NCI-H146 (cell line): ENCODE measurements at regions not wholly inside any gene's neighbourhood (a gene's known extent, or its start where the extent isn't known, plus 50 kb on each side); places are given as distances from the start of the nearest gene placed in this dataset.

Source experiments
- DNase-seq: peaks from one replicate; lab custom pipeline; 2025; lab: John Stamatoyannopoulos, UW

DNA sequence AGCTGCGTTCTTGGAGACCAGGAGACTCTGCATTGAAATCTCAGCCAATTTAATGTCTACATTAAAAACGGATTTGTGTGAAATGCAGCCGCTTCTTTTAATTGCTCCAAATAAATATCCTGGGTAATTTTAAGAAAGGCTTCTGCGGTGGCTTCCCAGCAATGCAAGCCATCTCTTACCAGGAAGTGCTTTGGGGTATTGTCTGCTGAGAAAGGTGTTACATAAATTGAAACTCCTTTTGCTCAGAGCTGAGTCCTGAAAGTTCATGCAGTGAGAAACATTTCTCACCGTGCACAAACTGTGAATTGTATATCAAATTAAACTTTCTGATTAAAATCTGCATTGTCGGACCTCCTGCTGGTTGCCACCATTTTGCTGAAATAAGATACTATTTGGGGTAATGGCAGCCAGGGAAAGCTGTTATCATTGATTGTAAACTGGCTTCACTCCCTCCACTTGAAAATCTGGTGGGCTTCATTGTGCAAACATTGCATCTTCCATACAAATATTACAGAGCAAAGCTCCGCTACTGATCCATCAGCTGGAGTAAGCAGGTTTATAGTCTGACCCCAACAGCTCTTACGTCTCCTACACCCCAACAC lies 59.5 kb downstream of the ZIC5 start:
- DNase-seq = peak; percentile 40

DNA sequence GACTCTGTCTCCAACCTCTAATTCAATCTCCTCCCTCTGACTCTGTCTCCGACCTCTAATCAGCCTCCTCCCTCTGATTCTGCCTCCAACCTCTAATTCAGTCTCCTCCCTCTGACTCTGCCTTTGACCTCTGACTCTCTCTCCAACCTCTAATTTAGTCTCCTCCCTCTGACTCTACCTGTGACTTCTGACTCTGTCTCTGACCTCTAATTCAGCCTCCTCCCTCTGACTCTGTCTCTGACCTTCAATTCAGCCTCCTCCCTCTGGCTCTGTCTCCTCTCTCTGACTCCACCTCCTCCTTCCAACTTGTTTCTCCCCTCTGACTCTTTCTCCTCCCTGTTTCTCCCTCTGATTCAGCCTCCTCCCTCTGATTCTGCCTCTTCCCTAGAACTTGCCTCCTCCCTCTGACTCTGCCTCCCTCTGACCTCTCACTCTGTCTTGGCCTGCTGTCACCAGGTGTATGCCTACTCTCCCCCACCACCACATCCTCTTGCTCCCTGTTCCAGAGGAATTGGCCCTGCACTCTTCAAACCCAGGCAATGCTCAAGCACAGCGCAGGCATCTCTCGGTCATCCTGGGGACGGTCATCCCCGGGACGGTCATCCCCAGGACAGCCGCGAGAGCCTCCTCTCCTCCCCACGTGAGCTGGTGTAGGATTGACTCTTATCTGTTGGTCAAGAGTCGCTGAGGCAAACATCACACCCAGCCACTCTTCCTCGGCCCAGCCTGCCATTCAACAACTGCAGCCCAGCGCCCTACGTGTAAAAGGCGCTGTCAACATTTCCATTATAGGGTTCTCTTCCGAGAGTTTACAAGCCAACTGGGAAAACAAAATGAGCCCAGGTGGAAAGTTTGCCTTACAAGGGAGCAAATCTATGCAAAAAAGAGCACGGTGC lies 60.2 kb downstream of the ZIC5 start:
- no peak for DNase-seq

DNA sequence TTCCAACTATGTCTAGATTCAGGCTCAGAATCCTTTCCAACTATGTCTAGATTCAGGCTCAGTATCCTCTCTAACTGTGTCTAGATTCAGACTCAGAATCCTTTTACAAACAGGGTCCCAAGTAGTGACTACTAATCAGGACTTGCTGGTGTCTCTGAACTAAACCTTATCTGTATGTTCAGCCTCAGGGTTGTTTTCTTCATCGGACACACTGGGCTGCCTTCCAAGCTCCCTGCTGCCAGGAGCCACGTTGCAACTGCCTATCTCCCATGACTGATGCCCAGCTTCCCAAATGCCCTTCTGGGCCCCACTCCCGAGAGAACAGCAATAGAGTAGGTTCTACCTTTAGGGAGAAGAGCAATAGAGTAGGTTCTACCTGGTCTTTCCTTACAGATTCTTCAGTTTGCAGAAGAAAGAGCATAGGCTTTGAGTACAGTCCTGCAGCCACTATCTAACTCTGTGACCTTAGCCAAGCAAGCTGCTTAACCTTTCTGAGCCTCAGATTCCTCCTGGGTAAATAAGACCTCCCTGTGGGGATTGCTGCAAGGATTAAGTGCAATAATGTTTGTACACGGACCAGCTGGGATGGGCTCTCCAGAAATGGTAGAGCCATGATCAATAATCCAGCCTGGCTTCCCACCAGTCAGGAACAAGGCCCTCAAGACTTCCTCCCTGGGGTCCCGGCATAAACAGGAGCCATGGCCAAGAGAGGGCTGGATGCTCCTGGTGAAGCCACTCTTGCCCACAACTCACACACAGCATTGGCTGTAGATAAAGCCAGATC lies 61.5 kb downstream of the ZIC5 start:
- peak; percentile 59 for DNase-seq

DNA sequence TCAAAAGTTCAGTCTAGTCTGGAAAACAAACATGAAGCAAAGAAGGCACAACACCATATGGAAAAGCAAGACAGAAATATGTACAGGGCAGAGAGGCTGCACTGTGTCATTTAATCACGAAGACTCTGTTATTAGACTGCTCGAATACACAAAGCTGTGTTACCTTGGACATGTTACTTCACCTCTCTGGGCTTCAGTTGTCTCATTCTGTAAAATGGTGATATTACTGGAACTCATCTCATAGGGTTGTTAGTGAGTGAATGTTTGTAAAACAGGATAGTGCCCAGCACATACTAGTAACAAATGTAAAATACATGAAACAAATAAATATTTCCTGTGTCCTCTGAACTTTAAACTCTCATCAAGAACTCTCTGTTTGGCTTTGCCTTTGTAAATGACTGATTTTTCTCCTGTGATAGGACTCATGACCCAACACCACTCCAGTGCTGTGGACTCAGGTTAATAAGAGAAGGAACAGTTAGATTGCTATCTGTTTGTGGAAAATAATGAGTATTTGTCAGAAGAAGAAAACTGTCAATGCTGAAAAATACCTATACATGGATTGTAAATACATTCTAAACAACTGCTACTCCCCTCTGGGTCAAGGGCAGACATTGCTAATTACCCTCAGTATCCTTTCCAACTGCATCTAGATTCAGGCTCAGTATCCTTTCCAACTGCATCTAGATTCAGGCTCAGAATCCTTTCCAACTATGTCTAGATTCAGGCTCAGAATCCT lies 62.3 kb downstream of the ZIC5 start:
- no peak for DNase-seq

DNA sequence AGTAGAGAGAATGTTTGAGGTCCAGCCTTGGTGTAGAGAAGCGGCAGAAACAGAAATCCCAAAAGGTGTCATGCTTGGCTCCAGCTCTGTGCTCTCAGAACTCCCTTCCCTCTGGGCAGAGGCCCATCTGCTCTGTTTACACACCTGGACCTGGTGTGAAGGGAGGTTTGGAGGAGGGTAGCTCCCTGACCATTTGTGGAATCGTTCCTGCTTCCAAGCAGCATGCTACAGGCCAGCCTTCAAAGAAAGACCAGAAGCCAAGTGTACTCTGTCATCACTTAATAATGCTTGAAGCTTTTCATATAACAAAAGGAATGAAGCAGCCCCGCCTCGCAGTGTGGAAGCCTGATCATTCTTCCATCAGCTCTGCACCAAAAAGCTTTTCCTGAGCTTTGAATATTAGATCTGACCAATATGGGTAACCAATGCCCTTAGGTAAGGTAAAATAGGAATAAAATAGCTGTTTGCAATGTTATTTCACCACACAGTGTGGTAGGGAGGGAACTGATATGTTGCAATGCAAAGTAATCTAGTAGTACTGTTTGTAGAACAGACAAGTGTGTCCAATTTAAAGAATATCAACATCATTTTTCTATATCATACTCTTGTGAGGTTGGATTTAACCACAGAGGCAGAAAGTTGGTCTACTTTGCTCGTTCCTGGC lies 63.3 kb downstream of the ZIC5 start:
- DNase-seq = peak; percentile 99

DNA sequence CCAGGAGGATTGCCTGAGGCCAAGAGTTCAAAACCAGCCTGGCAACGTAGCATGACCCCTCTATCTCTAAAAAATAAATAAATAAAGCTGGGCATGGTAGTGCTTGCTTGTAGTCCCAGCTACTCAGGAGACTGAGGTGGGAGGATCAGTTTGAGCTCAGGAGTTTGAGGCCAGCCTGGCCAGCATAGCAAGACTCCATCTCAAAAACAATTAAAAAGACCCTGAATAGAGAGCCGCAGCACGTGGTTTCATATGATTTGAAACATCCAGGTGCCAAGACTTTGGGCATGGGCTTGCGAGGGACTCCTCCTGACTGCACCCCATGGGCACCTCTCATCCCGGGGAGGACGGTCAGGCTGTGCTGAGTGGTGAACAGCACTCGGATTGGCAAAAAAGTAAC lies 63.9 kb downstream of the ZIC5 start:
- DNase-seq = no peak

DNA sequence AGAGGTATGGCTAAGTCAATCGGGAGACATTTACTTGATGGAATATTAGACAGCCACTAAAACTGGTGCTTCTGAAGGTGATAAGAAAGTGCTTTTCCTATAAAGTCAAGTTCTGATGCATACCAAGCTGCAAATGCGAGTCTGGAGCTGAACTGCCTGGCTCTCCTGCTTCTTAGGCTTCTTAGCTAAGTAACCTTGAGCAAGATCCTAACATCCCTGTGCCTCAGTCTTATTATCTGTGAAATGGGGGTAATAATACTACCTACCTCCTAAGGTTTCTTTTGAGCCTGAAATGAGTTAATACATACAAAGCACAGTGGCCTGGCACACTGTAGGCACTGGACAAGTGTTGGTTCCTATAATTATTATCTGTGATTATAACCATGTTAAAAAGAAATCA lies 64.5 kb downstream of the ZIC5 start:
- no peak for DNase-seq

DNA sequence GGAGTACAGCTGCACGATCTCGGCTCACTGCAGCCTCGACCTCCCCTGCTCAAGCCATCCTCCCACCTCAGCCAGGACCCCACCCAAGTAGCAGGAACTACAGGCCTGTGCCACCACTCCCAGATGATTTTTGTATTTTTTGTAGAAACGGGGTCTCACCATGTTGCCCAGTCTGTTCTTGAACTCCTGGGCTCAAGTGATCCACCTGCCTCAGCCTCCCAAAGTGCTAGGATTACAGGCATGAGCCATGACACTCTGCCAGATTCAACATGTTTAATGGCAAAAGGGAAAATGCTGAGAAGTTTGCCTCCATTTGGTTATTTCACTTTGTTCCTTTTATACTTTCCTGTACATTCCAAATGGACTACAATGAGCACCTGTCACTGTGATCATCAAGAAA lies 65.8 kb downstream of the ZIC5 start:
- DNase-seq = no peak

DNA sequence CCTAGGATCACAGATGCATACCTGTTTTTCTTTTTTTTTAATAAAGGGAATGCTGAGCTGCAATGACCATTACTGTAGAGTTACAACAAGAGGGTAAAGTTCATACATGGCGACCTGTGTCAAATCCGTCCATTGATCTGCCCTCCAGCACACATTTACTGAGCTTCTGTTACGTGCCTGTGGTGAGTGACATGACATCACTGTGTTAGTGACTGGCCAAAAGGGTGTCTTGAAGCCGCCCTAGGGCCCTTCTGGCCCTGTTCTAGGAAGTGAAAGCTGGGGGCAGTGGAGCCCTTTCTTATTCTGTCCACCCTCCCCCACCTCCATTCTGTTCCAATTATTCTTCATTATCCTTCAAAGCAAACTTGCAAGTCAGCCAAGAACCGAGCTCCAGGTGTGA lies 66.3 kb downstream of the ZIC5 start:
- peak; percentile 43 for DNase-seq

DNA sequence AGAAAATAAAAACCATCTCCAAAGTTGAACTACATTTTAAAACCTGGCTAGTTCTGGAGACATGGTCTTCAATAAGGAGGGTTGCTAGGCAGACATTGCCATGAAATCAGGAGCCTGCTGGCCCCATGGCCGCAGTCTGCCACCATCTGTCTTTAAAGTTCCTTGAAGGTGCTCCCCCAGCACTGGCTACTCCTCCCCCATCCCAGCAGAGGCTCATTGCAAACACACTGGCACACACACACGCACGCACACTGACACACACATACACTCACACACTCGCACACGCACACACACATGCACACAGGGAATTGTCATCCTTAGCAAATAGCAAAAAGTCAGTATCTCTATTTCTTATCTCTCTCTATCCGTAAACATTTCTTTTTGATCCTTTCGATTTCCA lies 68.4 kb downstream of the ZIC5 start:
- DNase-seq = no peak

DNA sequence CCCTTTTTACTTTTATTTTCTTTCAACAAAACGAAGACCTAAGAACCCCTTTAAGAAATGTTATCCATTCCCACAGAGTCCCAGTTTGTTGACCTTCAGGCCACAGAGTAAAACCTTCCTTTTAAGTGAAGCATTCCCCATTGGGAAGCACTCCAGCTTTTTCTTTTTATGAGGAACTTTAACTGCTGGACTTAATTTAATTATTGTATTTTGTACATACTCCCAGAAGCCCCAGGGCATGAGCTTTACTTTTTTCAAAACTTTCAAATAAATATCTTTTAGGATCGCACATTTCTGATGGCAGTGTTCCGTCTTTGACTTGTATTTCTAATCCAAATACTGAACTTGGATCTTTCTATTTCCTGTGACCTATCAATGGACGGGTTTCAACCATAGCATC lies 68.9 kb downstream of the ZIC5 start:
- no peak for DNase-seq

DNA sequence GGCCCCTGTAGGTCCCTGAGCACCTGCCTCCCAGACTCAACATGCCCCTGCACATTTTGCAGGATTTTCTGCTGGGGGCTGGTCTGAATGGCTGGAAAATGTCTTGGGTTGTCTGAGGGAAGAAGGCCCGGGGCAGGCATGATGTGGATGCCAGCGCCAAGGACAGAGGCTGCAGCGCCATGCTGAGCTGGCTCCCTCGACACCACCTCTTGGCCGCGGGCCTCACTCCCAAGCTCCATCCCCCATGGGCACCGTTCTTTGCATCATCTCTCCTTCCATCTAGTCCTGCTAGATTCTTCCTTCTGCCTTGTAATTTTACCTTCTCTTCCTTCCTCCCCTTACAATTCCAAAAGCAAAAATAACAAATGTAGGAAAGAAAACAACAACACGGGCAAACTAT lies 70.6 kb downstream of the ZIC5 start:
- no peak for DNase-seq

DNA sequence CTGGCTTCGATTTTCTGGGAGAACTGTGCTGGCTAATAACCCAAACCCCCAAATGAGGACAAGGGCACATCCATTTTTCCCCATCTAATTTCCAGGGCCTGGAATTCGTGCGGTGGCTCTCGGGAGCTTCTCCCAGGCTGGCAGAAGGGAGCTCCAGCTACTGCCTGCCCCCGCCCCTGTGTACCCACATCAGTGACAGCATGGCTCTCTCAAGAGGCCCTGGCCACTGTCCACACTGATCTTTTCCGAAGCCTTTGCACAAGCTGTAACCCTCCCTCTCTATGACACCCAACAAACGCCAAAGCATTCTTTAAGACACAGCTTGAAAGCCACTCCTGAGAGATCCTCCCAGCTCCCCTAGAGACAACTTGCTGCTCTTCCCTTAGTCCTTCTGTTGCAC lies 73.1 kb downstream of the ZIC5 start:
- no peak for DNase-seq

DNA sequence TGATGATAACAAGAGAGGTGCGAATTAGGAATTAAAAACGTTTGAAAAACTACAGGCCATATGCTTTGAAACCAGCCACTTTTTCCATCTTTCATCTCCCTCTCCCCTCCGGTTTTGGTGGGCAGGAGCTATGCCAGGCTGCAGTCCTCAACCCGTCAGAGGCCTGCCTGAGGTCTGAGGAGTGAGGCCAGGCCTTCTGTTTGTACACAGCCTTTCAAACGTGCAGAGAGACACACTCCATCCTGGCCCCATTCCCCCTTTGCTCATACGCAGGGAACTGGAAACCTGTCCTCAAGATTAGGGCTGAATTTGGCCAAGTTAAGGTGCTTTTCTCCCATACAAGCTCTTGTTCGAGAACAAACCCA lies 74.5 kb downstream of the ZIC5 start:
- no peak for DNase-seq

DNA sequence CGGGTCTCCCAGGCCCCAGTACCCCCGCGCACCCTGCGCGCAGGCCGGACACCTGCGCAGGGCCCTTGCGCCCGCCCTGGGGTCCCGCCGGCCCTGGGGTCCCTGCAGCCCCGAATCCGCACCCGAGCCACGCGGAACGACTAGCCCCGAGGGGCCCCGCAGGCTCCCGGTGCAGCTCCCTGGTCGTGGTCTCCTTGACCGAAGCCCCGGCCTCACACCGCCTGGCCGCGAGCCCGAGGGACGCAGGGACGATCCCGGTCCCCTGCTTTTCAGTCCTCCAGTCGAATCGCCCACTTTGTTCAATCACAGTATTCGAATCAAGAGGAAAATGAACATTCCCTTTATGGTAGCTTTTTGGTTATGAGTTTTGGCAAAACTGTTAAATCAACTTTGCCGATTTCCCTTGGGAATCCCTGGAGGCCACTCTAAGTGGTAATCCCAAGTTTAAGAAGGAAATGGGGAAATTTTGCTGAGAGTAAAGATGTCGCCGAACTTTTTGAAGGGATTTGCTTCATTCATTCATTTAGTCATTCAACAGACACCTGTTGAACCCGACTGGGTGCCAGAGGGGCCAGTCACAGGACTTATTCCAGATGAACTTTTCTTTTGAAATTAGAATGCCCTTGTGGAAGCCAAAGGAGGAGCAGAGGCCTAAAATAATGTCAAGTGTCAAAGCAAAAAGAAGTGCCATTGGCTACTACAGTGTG lies 75.0 kb downstream of the ZIC5 start:
- DNase-seq = no peak

DNA sequence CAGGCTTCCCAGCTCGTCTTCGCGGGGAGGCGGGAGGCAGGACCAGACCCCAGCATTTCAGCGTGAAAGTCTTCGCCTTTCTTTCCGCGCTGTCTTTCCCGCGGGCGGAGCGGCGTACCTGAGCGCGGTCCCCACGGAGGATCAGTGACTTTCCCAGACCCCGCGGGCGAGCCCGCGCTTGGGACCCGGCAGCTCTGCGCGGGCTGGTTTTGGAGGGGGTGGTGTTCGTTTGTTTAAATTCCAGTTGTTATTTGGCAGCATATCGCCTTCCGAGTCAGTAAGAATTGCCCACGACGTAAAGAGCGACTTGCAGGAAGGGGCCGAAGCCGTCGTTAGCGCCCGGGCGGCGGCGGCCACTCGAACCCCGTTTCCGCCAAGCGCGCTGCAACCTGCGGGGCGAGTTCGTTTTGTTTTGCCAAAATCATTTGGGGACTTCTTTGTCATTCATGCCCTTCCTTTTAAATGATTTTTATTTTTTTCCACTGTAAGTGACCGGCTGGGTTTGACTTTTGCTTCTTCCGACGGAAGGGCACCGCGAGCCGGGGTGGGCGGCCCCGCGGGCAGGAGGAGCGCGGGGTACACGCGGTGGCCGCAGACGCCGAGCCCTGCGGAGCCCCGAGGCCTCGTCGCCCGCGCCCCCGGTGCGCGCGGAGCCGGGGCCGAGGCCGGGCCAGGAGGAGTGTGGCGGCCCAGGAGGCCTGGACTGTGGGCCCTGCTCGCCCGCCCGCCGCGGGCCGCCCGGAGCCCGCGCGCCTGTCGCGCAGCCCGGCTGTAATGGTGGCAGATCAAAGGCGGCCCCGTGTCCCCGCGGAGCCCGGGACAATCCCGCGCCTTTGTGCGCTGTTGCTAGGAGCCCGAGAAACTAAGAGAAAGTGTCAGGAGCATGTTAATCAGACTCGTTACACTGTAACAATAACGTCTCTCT lies 75.9 kb downstream of the ZIC5 start:
- no peak for DNase-seq

DNA sequence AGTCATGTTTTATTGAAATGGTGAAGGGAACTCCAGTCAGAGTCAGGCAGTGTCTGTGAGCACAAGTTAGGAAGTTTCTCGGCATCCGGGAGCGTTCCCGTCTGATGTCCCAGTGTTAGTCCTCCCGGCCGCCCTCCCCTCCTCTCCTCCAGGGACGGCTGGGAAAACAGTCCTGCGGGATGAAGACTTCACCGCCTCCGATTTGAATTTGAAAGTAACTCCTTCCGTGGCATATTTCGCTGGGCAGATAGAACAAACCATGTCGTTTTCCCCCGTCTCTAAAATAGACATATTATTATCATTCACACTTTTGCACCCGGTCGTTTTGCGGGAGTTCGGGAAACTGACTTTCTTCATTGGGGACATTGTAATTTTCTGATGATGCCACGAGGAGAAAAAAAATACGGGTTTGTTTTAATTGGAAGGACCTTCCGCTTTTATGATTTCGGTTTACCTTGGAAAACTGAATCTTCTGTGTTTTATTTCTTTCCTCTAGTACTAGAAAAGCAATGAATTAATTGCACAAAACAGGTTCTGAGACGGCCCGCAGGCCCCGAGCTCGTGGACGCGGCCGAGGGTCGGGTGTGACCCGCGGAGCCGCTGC lies 76.6 kb downstream of the ZIC5 start:
- no peak for DNase-seq

DNA sequence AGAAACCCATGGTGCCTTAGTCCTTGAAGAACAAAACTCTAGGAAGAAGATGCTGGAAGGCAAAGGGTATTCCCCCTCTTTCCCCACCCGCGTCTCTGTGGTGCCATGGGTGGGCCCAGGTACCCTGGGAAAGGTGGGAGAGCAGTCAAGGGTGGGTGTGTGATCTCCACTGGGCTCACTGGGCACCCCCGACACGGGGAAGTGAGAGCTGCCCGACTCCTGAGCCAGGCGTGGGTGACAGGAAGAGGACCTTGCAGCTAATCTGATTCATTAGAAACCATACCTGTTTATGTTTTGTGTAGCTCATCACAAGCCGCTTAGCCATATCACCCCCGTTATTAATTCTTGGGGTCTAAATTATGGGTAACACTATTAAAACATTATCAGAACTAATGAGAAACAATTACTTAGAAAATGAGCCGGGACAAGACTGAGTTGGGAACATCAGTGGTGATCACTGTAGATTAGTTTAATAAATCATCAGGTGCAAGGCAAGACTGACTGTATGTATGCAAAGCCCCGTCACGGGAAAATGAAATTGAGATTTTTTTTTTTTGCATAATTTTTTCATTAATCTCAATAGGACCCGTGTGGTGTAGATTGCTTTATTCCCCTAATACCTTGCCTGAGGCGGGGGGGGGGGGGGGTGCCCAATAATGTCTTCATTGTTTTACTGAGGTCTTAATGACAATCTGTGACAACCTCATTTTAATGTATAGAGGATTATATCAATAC lies 77.3 kb downstream of the ZIC5 start:
- no peak for DNase-seq

DNA sequence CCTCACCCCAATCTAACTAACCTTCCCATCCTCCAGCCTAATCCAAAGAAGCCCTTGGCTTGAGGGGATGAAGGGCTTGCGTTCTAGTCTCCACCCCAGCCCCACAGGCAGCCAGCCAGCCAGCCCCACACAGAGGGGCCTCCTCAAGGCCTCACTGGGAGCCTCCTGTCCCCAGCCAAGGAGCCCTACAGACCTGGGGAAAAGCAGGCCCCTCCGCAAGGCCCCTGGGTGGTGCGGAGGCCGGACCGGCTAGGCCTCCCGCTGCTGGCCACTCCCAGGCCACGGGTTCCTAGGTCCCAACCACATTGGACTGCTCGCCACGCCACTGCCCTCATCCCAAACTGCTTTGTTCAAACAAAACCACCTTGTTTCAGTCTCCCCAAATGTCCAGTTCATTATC lies 78.0 kb downstream of the ZIC5 start:
- DNase-seq = no peak
